ENCODE measurements at regions not wholly inside any gene's neighbourhood (a gene's known extent, or its start where the extent isn't known, plus 50 kb on each side); places are given as distances from the start of the nearest gene placed in this dataset.

DNA sequence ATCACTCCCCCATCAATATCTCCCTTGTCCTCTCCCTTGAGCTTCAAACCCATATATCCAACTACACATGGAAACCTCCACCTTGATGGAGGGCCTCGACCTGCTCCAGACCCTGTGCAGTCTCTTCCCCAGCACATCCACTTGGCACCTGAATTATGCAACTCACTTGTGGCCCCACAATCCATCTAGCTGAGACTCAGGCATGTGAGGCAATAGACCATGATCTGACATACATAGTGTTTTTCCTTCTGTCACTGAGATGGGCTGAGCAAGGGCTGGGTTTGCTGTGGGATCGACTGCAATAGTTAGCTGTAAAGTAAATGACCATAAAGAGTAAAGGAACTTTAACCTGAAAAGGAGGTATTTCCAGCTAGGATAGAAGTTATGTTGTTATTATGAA lies 172.9 kb upstream of the RAD23B start:
- no peak for DNase-seq
- Histone ChIP-seq H3F3A (ENCODE audit: insufficient read depth, low read length) (no peaks in the 10 kb centered on the region), H3K4me3 (ENCODE audit: low read length) (no peak overlapping the region), H3K79me2 (ENCODE audit: low read length) (no peaks in the 10 kb centered on the region), H3K9ac (ENCODE audit: low read length) (no peak overlapping the region), H3K9me2 (replicated peaks; ENCODE audit: insufficient read depth, low read length) (no peaks in the 10 kb centered on the region), H3K36me3 (replicated peaks; ENCODE audit: insufficient read depth, low read length) (no peaks in the 10 kb centered on the region), H3K4me1 (ENCODE audit: low read length) (no peaks in the 10 kb centered on the region), H3K9me3 (replicated peaks; ENCODE audit: insufficient read depth, low read length) (no peaks in the 10 kb centered on the region), H2AFZ (ENCODE audit: low read length) (no peak overlapping the region), H4K20me1 (ENCODE audit: insufficient read depth, low read length) (no peaks in the 10 kb centered on the region), H3K27ac (ENCODE audit: low read length) (no peak overlapping the region), H3K27me3 (replicated peaks; ENCODE audit: insufficient read depth, low read length) (no peaks in the 10 kb centered on the region), H3K4me2 (ENCODE audit: low read depth, low read length) (no peak overlapping the region)
- TF ChIP-seq, protein P1, sequence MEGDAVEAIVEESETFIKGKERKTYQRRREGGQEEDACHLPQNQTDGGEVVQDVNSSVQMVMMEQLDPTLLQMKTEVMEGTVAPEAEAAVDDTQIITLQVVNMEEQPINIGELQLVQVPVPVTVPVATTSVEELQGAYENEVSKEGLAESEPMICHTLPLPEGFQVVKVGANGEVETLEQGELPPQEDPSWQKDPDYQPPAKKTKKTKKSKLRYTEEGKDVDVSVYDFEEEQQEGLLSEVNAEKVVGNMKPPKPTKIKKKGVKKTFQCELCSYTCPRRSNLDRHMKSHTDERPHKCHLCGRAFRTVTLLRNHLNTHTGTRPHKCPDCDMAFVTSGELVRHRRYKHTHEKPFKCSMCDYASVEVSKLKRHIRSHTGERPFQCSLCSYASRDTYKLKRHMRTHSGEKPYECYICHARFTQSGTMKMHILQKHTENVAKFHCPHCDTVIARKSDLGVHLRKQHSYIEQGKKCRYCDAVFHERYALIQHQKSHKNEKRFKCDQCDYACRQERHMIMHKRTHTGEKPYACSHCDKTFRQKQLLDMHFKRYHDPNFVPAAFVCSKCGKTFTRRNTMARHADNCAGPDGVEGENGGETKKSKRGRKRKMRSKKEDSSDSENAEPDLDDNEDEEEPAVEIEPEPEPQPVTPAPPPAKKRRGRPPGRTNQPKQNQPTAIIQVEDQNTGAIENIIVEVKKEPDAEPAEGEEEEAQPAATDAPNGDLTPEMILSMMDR (IDR thresholded peaks at IDR 0.05; ENCODE audit: low read length): no peak
- TF ChIP-seq EZH2 (optimal IDR thresholded peaks at IDR 0.05; ENCODE audit: low read depth, low read length): no peak
- TF ChIP-seq EZH2phosphoT487 (IDR thresholded peaks at IDR 0.05; ENCODE audit: low read length): no peak

DNA sequence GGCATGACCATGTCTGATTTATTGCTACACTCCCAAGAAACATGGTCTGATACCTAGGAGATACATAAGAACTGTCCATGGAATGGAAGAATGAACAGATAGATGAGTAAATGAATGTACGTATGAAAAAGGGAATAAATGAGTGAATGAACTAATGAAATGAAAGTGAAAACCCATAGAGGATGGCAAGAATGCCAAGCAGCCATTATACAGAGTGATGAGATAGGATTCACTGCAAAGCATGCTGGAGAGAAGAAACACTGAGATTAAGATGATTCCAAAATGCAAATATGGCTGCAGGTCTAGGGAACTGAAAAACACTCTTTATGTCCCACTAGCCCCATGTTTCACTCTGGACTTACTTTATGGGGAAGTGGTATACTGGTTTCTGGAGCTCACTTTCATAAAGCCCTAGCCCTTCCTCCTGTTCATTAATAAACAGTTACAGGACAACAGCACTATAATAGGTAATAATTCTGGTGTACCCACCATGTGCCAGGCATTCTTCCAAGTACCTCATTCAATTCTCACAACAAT lies 170.3 kb upstream of the RAD23B start:
- DNase-seq: no peak
- H3F3A ChIP-seq (ENCODE audit: insufficient read depth, low read length): no peaks in the 10 kb centered on the region
- no peak overlapping the region for H2AFZ ChIP-seq (ENCODE audit: low read length)
- no peaks in the 10 kb centered on the region for H4K20me1 ChIP-seq (ENCODE audit: insufficient read depth, low read length)
- H3K36me3 ChIP-seq (replicated peaks; ENCODE audit: insufficient read depth, low read length): no peaks in the 10 kb centered on the region
- no peaks in the 10 kb centered on the region for H3K9me2 ChIP-seq (replicated peaks; ENCODE audit: insufficient read depth, low read length)
- TF ChIP-seq EZH2phosphoT487 (IDR thresholded peaks at IDR 0.05; ENCODE audit: low read length): no peak
- no peaks in the 10 kb centered on the region for H3K9me3 ChIP-seq (replicated peaks; ENCODE audit: insufficient read depth, low read length)
- no peak overlapping the region for H3K27ac ChIP-seq (ENCODE audit: low read length)
- no peaks in the 10 kb centered on the region for H3K27me3 ChIP-seq (replicated peaks; ENCODE audit: insufficient read depth, low read length)
- H3K4me1 ChIP-seq (ENCODE audit: low read length): no peaks in the 10 kb centered on the region
- H3K9ac ChIP-seq (ENCODE audit: low read length): no peak overlapping the region
- no peak overlapping the region for H3K4me3 ChIP-seq (ENCODE audit: low read length)
- no peak overlapping the region for H3K4me2 ChIP-seq (ENCODE audit: low read depth, low read length)
- H3K79me2 ChIP-seq (ENCODE audit: low read length): no peaks in the 10 kb centered on the region

- no peak overlapping the region for H3K9ac ChIP-seq (ENCODE audit: low read length)
- H3K27ac ChIP-seq (ENCODE audit: low read length): no peak overlapping the region
- no peaks in the 10 kb centered on the region for H3K27me3 ChIP-seq (replicated peaks; ENCODE audit: insufficient read depth, low read length)
- no peaks in the 10 kb centered on the region for H4K20me1 ChIP-seq (ENCODE audit: insufficient read depth, low read length)
- no peaks in the 10 kb centered on the region for H3K4me1 ChIP-seq (ENCODE audit: low read length)
- H2AFZ ChIP-seq (ENCODE audit: low read length): no peak overlapping the region
- no peaks in the 10 kb centered on the region for H3K9me3 ChIP-seq (replicated peaks; ENCODE audit: insufficient read depth, low read length)
- H3K4me3 ChIP-seq (ENCODE audit: low read length): no peak overlapping the region
- H3K36me3 ChIP-seq (replicated peaks; ENCODE audit: insufficient read depth, low read length): no peaks in the 10 kb centered on the region
- TF ChIP-seq EZH2phosphoT487 (IDR thresholded peaks at IDR 0.05; ENCODE audit: low read length) (no peak), EZH2 (optimal IDR thresholded peaks at IDR 0.05; ENCODE audit: low read depth, low read length) (no peak)
- TF ChIP-seq, protein P1 (IDR thresholded peaks at IDR 0.05; ENCODE audit: low read length): no peak
- no peaks in the 10 kb centered on the region for H3K79me2 ChIP-seq (ENCODE audit: low read length)
- no peak for DNase-seq
- no peaks in the 10 kb centered on the region for H3F3A ChIP-seq (ENCODE audit: insufficient read depth, low read length)
- H3K4me2 ChIP-seq (ENCODE audit: low read depth, low read length): no peak overlapping the region
- no peaks in the 10 kb centered on the region for H3K9me2 ChIP-seq (replicated peaks; ENCODE audit: insufficient read depth, low read length)
These were observed 164.0 kb upstream of the RAD23B start for GRCh38 chr9:107118863-107119624.

DNA sequence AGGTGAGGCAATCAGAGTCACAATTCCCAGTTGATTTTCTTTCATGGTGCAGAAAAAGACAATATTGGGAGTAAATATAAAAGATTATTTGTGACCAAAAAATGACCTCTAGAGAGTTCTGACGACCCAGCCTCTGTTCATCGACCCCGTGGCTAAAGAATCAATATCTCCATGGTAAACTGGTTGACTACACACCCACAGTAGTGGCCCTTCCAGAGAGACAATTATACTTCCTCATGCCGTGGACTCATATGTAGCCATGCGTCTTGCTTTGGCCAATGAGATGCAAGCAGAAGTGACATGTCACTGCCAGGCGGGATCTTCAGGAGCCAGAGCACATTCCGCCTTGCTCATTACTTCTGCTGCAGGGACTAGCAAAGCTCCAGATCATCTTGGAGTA lies 163.3 kb upstream of the RAD23B start:
- TF ChIP-seq, protein P1 (IDR thresholded peaks at IDR 0.05; ENCODE audit: low read length): no peak
- TF ChIP-seq EZH2 (optimal IDR thresholded peaks at IDR 0.05; ENCODE audit: low read depth, low read length): no peak
- TF ChIP-seq EZH2phosphoT487 (IDR thresholded peaks at IDR 0.05; ENCODE audit: low read length): no peak
- Histone ChIP-seq H3K4me1 (ENCODE audit: low read length) (no peaks in the 10 kb centered on the region), H3K9ac (ENCODE audit: low read length) (no peak overlapping the region), H3K9me2 (replicated peaks; ENCODE audit: insufficient read depth, low read length) (no peaks in the 10 kb centered on the region), H3K36me3 (replicated peaks; ENCODE audit: insufficient read depth, low read length) (no peaks in the 10 kb centered on the region), H3K79me2 (ENCODE audit: low read length) (no peaks in the 10 kb centered on the region), H4K20me1 (ENCODE audit: insufficient read depth, low read length) (no peaks in the 10 kb centered on the region), H3K4me2 (ENCODE audit: low read depth, low read length) (no peak overlapping the region), H3K27ac (ENCODE audit: low read length) (no peak overlapping the region), H3K4me3 (ENCODE audit: low read length) (no peak overlapping the region), H3F3A (ENCODE audit: insufficient read depth, low read length) (no peaks in the 10 kb centered on the region), H3K27me3 (replicated peaks; ENCODE audit: insufficient read depth, low read length) (no peaks in the 10 kb centered on the region), H2AFZ (ENCODE audit: low read length) (no peak overlapping the region), H3K9me3 (replicated peaks; ENCODE audit: insufficient read depth, low read length) (no peaks in the 10 kb centered on the region)
- DNase-seq: no peak

Data from MM.1S (cell line).